Esophagus (tissue), 2 donors: ENCODE measurements at regions not wholly inside any gene's neighbourhood (a gene's known extent, or its start where the extent isn't known, plus 50 kb on each side); places are given as distances from the start of the nearest gene placed in this dataset.

Experiments
- H3K27ac ChIP-seq, 2 donors: one replicate each; pipeline ENCODE4 v1.5.1; 2013; ENCODE audit warnings: low read depth in 2 of 2, mild to moderate bottlenecking in 2 of 2, inconsistent platforms in 1 of 2, low read length in 1 of 2, moderate library complexity in 1 of 2
- H3K27me3 ChIP-seq, 2 donors: one replicate each; pipeline ENCODE4 v1.6.1; 2013; ENCODE audit warnings: low read length in 2 of 2, control low read depth in 1 of 2, mild to moderate bottlenecking in 1 of 2; ENCODE audit not compliant: insufficient read depth in 2 of 2, control insufficient read depth in 1 of 2
- H3K36me3 ChIP-seq, 2 donors: one replicate each; pipeline ENCODE4 v1.6.1; 2013; ENCODE audit warnings: low read length in 1 of 2; ENCODE audit not compliant: control insufficient read depth in 2 of 2, insufficient read depth in 2 of 2
- H3K4me1 ChIP-seq, 2 donors: one replicate each; pipeline ENCODE4 v1.6.1; 2013; ENCODE audit warnings: low read length in 1 of 2; ENCODE audit not compliant: control insufficient read depth in 2 of 2, insufficient read depth in 2 of 2
- H3K4me3 ChIP-seq, 2 donors: one replicate each; pipeline ENCODE4 v1.5.1; 2013; ENCODE audit warnings: low read length in 2 of 2, mild to moderate bottlenecking in 2 of 2, low read depth in 1 of 2, moderate library complexity in 1 of 2
- H3K9me3 ChIP-seq, 2 donors: one replicate each; pipeline ENCODE4 v1.6.1; 2013; ENCODE audit warnings: mild to moderate bottlenecking in 2 of 2, low read depth in 1 of 2, low read length in 1 of 2, moderate library complexity in 1 of 2; ENCODE audit not compliant: control insufficient read depth in 2 of 2, insufficient read depth in 1 of 2
- WGBS, 2 donors: extraction: QIAGEN DNeasy Blood & Tissue Kit; methylation state at CpG; one replicate each; pipeline ENCODE4 v1.1.7; 2013; 5-methylcytosine and 5-hydroxymethylcytosine counted together
- donor health status: healthy with polysubstance abuse.
- donor health status: Bipolar disorder and iron deficiency.

DNA sequence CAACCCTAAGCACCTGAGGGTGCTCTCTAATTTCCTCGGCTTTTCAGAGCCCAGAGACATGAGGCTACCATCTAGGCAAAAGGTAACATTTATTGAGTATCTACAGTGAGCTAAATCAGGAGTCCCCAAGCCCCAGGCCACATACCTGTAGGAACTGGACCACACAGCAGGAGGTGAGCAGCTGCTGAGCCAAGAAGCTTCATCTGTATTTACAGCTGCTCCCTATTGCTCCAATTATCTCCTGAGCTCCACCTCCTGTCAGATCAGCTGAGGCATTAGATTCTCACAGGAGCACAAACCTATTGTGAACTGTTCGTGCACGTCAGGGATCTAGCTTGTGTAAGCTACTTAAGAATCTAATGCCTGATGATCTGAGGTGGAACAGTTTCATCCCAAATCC is 70.2 kb downstream of the RND3 start:
- Histone ChIP-seq H3K9me3 (no peaks in the 10 kb centered on the region), H3K4me3 (no peak overlapping the region), H3K36me3 (no peaks in the 10 kb centered on the region), H3K27ac (no peak overlapping the region), H3K4me1 (no peaks in the 10 kb centered on the region), H3K27me3 (no peaks in the 10 kb centered on the region)
- 82 to 88% methylated on average over 3 of the region's 3 CpGs for WGBS, 2 donors

DNA sequence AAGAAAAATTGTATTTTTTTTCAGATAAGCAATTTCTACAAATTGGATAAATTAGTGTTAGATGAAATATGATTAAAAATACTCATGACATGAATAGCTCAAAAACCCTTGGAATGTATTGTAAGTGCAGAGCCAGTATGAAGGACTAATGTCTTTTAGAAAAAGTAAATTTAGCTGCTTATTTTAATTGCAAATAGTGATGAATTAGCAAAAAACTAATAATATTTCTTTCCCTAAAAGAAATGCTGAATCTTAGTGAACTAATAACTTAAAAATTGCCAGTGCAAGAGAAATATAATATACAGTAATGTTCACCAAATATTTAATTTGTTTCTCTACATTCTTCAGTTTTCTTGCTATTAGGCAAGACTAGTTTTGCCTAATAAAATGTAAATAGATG is 72.4 kb downstream of the RND3 start:
- Histone ChIP-seq H3K27me3 (no peaks in the 10 kb centered on the region), H3K9me3 (no peaks in the 10 kb centered on the region), H3K4me3 (no peak overlapping the region), H3K36me3 (no peaks in the 10 kb centered on the region), H3K4me1 (no peaks in the 10 kb centered on the region), H3K27ac (no peak overlapping the region)

DNA sequence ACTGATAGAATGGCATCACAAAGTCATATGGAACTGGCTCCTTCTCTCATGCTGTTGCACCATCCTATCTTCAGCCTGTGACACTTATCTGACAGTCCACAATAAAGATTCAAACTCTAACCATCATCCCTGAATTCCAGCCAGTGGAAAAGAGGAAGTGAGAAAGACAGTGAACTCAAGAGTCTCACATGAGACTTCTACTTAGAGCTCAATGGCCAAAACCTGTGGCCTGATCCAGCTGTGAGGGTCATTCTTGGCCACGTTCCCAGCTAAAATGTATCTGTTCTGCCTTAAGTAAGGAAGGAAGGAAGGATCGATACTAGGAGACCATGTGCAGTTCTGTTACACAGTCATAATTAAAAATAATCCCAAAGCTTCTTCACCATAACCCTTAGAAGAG is 73.6 kb downstream of the RND3 start:
- Histone ChIP-seq H3K27ac (no peak overlapping the region), H3K4me1 (no peaks in the 10 kb centered on the region), H3K36me3 (no peaks in the 10 kb centered on the region), H3K4me3 (no peak overlapping the region), H3K27me3 (no peaks in the 10 kb centered on the region), H3K9me3 (no peaks in the 10 kb centered on the region)
- 73 to 79% methylated on average over 2 of the region's 2 CpGs for WGBS, 2 donors

DNA sequence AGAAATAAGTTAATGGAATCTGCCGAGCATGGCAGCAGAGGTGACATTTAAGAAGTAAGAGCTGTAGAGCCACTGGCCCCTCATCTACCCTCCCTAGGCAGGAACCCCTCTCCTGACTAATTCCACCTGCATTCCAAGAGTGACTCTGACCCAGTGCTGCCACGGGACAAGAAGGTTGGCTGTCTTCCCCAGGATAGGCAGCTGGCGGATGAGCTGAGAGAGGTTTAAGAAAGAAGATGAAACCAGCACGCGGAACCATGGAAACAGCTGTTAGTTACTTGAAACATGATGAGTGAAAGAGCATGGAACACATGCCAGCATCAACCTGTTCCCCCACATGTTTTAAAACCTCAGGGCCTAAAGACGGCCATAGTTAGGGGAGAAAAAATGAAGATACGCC is 74.1 kb downstream of the RND3 start:
- no peaks in the 10 kb centered on the region for H3K9me3 ChIP-seq
- H3K27me3 ChIP-seq: no peaks in the 10 kb centered on the region
- H3K4me3 ChIP-seq: no peak overlapping the region
- no peak overlapping the region for H3K27ac ChIP-seq
- 95% methylated on average over 7 of the region's 7 CpGs for WGBS, 2 donors
- H3K4me1 ChIP-seq: no peaks in the 10 kb centered on the region
- H3K36me3 ChIP-seq: no peaks in the 10 kb centered on the region

DNA sequence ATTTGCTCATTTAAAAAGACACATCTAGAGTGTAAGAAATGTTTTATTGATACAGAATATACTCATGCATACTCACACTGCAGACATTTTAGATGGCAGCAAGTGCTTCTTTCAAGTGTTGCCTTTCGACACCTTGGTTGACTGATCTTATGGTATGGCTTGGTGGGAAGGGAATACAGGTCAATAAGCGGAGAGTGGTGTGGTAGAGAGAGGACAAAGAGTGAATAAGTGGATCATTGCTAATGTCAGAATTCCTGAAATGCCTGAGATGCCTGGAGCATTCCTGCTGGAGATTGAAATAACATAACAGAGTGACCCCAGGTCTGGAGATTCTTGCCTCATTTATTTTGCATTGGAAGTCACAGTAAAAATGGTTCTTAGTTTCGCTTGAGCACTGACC is 76.7 kb downstream of the RND3 start:
- no peaks in the 10 kb centered on the region for H3K36me3 ChIP-seq
- H3K9me3 ChIP-seq: no peaks in the 10 kb centered on the region
- 83 to 94% methylated on average over 3 of the region's 3 CpGs for WGBS, 2 donors
- H3K27me3 ChIP-seq: no peaks in the 10 kb centered on the region
- no peak overlapping the region for H3K4me3 ChIP-seq
- no peak overlapping the region for H3K27ac ChIP-seq
- H3K4me1 ChIP-seq: no peaks in the 10 kb centered on the region

DNA sequence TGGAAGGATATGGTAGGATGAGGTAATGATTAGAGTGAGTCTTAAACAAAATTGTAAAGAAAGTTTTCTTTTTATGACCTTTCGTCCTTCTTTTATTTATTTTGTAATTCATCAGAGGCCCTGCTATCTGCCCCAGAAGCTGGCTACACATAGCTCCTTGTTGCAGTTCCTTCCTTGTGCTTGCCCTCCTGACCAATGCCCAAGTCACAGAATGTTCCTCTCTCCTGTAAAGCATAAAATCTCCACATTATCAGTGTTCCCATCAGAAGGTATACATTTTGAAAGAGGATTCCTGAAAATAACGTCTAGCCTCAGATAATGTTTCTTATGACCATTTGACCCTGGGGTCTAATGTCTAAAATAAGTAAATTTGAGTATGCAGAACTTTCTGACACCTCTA is 78.3 kb downstream of the RND3 start:
- H3K27ac ChIP-seq: no peak overlapping the region
- WGBS, 2 donors: 65 to 70% methylated on average over 2 of the region's 2 CpGs
- no peaks in the 10 kb centered on the region for H3K9me3 ChIP-seq

DNA sequence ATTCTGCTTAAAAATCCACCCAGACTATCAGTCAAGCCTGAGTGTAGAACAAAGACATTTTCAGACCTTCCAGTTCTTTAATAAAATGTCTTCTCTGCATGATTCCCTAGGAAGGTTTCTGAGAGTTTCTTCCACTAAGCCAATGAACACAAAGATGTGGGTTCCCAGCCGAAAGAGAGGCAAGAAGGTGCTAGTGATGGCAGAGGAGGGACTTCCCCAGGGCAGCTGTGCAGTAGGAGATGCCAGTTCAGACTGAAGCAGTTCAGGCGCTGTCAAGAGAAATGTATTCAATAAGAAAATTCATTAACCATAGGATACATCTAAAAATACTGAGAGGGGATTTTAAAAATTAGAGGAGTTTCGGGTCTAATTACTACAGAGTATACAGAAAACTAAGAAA is 83.3 kb downstream of the RND3 start:
- H3K36me3 ChIP-seq: no peaks in the 10 kb centered on the region
- no peaks in the 10 kb centered on the region for H3K27me3 ChIP-seq
- no peaks in the 10 kb centered on the region for H3K4me1 ChIP-seq
- no peak overlapping the region for H3K27ac ChIP-seq
- WGBS, 2 donors: 75 to 76% methylated on average over 3 of the region's 3 CpGs
- H3K4me3 ChIP-seq: no peak overlapping the region
- H3K9me3 ChIP-seq: no peaks in the 10 kb centered on the region

More for the DNA sequence above, 78.3 kb downstream of the RND3 start:
- H3K27me3 ChIP-seq: no peaks in the 10 kb centered on the region
- no peaks in the 10 kb centered on the region for H3K4me1 ChIP-seq
- no peak overlapping the region for H3K4me3 ChIP-seq
- H3K36me3 ChIP-seq: no peaks in the 10 kb centered on the region

DNA sequence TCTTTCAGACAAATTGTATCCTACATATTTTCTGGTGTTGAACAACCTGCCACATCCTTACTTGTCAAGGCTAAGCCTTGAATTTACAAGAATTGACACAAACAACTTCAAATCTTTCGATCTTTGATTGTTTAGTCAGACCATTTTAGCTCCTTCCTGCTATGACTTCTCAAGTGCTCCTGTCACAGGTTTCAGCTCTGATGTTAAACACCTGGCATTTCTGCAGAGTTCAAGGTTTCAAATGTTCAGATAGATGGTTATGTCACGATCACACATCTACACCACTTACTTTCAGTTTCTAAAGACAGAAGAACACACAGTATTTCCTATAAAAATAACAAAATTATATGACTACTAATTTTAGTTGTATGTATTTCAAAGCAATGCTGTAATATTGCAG is 84.0 kb downstream of the RND3 start:
- H3K9me3 ChIP-seq: no peaks in the 10 kb centered on the region
- 38 to 45% methylated on average over 2 of the region's 2 CpGs for WGBS, 2 donors
- no peaks in the 10 kb centered on the region for H3K4me1 ChIP-seq
- no peak overlapping the region for H3K4me3 ChIP-seq
- no peaks in the 10 kb centered on the region for H3K27me3 ChIP-seq
- no peak overlapping the region for H3K27ac ChIP-seq
- H3K36me3 ChIP-seq: no peaks in the 10 kb centered on the region

DNA sequence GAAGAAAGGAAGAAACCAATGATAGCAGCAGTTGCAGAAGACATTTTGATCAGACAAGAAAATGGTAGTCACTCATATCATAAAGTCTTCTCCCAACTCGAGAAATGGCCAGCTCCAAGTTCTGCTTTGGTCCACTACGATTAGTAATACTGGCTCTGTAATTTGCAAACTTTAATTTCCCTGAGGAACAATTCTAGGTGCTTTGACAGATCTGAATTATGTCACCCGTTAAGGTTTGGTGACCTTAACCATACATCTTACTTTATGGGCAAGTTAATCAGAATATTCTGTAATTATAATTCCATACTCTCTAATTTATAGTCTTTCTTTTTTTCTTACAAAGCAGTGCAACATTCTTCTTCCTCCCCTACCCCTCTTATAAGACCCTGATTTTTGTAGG is 84.5 kb downstream of the RND3 start:
- Histone ChIP-seq H3K4me1 (no peaks in the 10 kb centered on the region), H3K4me3 (no peak overlapping the region), H3K27ac (no peak overlapping the region), H3K36me3 (no peaks in the 10 kb centered on the region), H3K9me3 (no peaks in the 10 kb centered on the region), H3K27me3 (no peaks in the 10 kb centered on the region)
- WGBS, 2 donors: 55 to 70% methylated on average over 3 of the region's 3 CpGs

DNA sequence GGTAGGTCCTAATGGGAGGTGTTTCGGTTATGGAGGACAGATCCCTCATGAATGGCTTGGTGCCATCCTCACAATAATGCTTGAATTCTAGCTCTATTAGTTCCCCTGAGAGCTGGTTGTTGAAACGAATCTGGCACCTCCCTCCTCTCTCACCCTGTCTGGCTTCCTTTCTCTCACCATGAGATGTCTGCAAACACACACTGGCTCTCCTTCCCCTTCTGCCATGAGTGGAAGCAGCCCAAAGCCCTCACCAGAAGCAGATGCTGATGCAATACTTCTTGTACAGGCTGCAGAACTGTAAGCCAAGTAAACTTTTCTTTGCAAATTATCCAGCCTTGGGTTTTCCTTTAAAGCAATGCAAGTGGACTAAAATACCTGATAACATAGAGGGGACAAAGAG is 86.6 kb downstream of the RND3 start:
- H3K27ac ChIP-seq: no peak overlapping the region
- no peaks in the 10 kb centered on the region for H3K4me1 ChIP-seq
- no peaks in the 10 kb centered on the region for H3K36me3 ChIP-seq
- H3K4me3 ChIP-seq: no peak overlapping the region
- H3K9me3 ChIP-seq: no peaks in the 10 kb centered on the region
- no peaks in the 10 kb centered on the region for H3K27me3 ChIP-seq
- WGBS, 2 donors: 65 to 68% methylated on average over 2 of the region's 2 CpGs
